ENCODE measurements at regions not wholly inside any gene's neighbourhood (a gene's known extent, or its start where the extent isn't known, plus 50 kb on each side); places are given as distances from the start of the nearest gene placed in this dataset.

- Histone ChIP-seq H3K79me2 (ENCODE audit: insufficient read depth, low read length) (peaks cover 100% of the 10 kb centered on the region), H3K9me3 (ENCODE audit: insufficient read depth, low read depth, low read length) (no peaks in the 10 kb centered on the region), H3K9me2 (replicated peaks; ENCODE audit: low read depth, low read length) (no peaks in the 10 kb centered on the region), H2AFZ (ENCODE audit: low read length) (no peak overlapping the region), H3K27me3 (ENCODE audit: insufficient read depth, low read length, poor library complexity, severe bottlenecking) (no peaks in the 10 kb centered on the region), H3K9ac (ENCODE audit: low read depth, low read length, poor library complexity, severe bottlenecking) (no peak overlapping the region), H3K4me3 (ENCODE audit: low read length, poor library complexity, severe bottlenecking) (no peak overlapping the region), H3K36me3 (ENCODE audit: insufficient read depth, low read length) (peaks cover 65% of the 10 kb centered on the region), H4K20me1 (ENCODE audit: insufficient read depth, low read length, poor library complexity, severe bottlenecking) (peaks cover 96% of the 10 kb centered on the region), H3K4me2 (ENCODE audit: low read depth, low read length, poor library complexity, severe bottlenecking) (peak overlapping the region; percentile 10), H3K4me1 (ENCODE audit: insufficient read depth, low read length, poor library complexity, severe bottlenecking) (peaks cover 8% of the 10 kb centered on the region), H3F3A (ENCODE audit: low read depth) (no peaks in the 10 kb centered on the region)
- no peak for TF ChIP-seq EZH2phosphoT487 (IDR thresholded peaks at IDR 0.05; ENCODE audit: borderline replicate concordance)
- TF ChIP-seq, protein P1, sequence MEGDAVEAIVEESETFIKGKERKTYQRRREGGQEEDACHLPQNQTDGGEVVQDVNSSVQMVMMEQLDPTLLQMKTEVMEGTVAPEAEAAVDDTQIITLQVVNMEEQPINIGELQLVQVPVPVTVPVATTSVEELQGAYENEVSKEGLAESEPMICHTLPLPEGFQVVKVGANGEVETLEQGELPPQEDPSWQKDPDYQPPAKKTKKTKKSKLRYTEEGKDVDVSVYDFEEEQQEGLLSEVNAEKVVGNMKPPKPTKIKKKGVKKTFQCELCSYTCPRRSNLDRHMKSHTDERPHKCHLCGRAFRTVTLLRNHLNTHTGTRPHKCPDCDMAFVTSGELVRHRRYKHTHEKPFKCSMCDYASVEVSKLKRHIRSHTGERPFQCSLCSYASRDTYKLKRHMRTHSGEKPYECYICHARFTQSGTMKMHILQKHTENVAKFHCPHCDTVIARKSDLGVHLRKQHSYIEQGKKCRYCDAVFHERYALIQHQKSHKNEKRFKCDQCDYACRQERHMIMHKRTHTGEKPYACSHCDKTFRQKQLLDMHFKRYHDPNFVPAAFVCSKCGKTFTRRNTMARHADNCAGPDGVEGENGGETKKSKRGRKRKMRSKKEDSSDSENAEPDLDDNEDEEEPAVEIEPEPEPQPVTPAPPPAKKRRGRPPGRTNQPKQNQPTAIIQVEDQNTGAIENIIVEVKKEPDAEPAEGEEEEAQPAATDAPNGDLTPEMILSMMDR (conservative IDR thresholded peaks at IDR 0.05; ENCODE audit: low read length) = no peak
Measured at GRCh38 chr6:21732731-21733130, 139.2 kb downstream of the SOX4 start.

- peaks cover 9% of the 10 kb centered on the region for H3K4me1 ChIP-seq (ENCODE audit: insufficient read depth, low read length, poor library complexity, severe bottlenecking)
- peaks cover 59% of the 10 kb centered on the region for H3K36me3 ChIP-seq (ENCODE audit: insufficient read depth, low read length)
- peaks cover 96% of the 10 kb centered on the region for H4K20me1 ChIP-seq (ENCODE audit: insufficient read depth, low read length, poor library complexity, severe bottlenecking)
- H3F3A ChIP-seq (ENCODE audit: low read depth) = no peaks in the 10 kb centered on the region
- no peaks in the 10 kb centered on the region for H3K27me3 ChIP-seq (ENCODE audit: insufficient read depth, low read length, poor library complexity, severe bottlenecking)
- TF ChIP-seq, protein P1 (conservative IDR thresholded peaks at IDR 0.05; ENCODE audit: low read length) = no peak
- no peak for TF ChIP-seq EZH2phosphoT487 (IDR thresholded peaks at IDR 0.05; ENCODE audit: borderline replicate concordance)
- no peak overlapping the region for H3K4me2 ChIP-seq (ENCODE audit: low read depth, low read length, poor library complexity, severe bottlenecking)
- no peak overlapping the region for H2AFZ ChIP-seq (ENCODE audit: low read length)
- H3K9ac ChIP-seq (ENCODE audit: low read depth, low read length, poor library complexity, severe bottlenecking) = no peak overlapping the region
- H3K79me2 ChIP-seq (ENCODE audit: insufficient read depth, low read length) = peaks cover 100% of the 10 kb centered on the region
- no peaks in the 10 kb centered on the region for H3K9me2 ChIP-seq (replicated peaks; ENCODE audit: low read depth, low read length)
- no peak overlapping the region for H3K4me3 ChIP-seq (ENCODE audit: low read length, poor library complexity, severe bottlenecking)
- H3K9me3 ChIP-seq (ENCODE audit: insufficient read depth, low read depth, low read length) = no peaks in the 10 kb centered on the region
Measured at GRCh38 chr6:21733311-21733710, 139.8 kb downstream of the SOX4 start.

GRCh38 chr6:21734204-21734603 is 140.7 kb downstream of the SOX4 start:
- Histone ChIP-seq H3F3A (ENCODE audit: low read depth) (no peaks in the 10 kb centered on the region), H3K9ac (ENCODE audit: low read depth, low read length, poor library complexity, severe bottlenecking) (no peak overlapping the region), H3K4me3 (ENCODE audit: low read length, poor library complexity, severe bottlenecking) (no peak overlapping the region), H3K79me2 (ENCODE audit: insufficient read depth, low read length) (peaks cover 100% of the 10 kb centered on the region), H4K20me1 (ENCODE audit: insufficient read depth, low read length, poor library complexity, severe bottlenecking) (peaks cover 98% of the 10 kb centered on the region), H3K9me2 (replicated peaks; ENCODE audit: low read depth, low read length) (no peaks in the 10 kb centered on the region), H3K4me2 (ENCODE audit: low read depth, low read length, poor library complexity, severe bottlenecking) (no peak overlapping the region), H3K4me1 (ENCODE audit: insufficient read depth, low read length, poor library complexity, severe bottlenecking) (peaks cover 9% of the 10 kb centered on the region), H3K9me3 (ENCODE audit: insufficient read depth, low read depth, low read length) (no peaks in the 10 kb centered on the region), H3K27me3 (ENCODE audit: insufficient read depth, low read length, poor library complexity, severe bottlenecking) (no peaks in the 10 kb centered on the region), H3K36me3 (ENCODE audit: insufficient read depth, low read length) (peaks cover 60% of the 10 kb centered on the region), H2AFZ (ENCODE audit: low read length) (no peak overlapping the region)
- TF ChIP-seq EZH2phosphoT487 (IDR thresholded peaks at IDR 0.05; ENCODE audit: borderline replicate concordance) = no peak
- TF ChIP-seq, protein P1 (conservative IDR thresholded peaks at IDR 0.05; ENCODE audit: low read length) = no peak

Data from Loucy (cell line).